GM18505 (cell line): ENCODE measurements at regions not wholly inside any gene's neighbourhood (a gene's known extent, or its start where the extent isn't known, plus 50 kb on each side); places are given as distances from the start of the nearest gene placed in this dataset.
"Not testable (repeated sequence)": the region's sequence is repeated elsewhere in the genome, so short reads cannot be mapped to it uniquely, and the experiment has no call there.

Experiments
- ATAC-seq: cut with Tn5 transposase; IDR thresholded peaks from one replicate; pipeline ENCODE4 v1.9.1; 2021; ENCODE audit not compliant: unreplicated experiment
- POLR2A ChIP-seq: IDR thresholded peaks from 4 replicates; pipeline ENCODE4 v1.6.1; 2011; ENCODE audit warnings: borderline replicate concordance; ENCODE audit not compliant: insufficient read depth, insufficient read length; ENCODE audit errors: extremely low read depth

GRCh38 chr4:126482311-126482710 lies 1150.4 kb upstream of the INTU start:
- no peak for TF ChIP-seq POLR2A
- no peak for ATAC-seq

- ATAC-seq = no peak
- no peak for TF ChIP-seq POLR2A
Measured at GRCh38 chr4:126486377-126486776, 1146.4 kb upstream of the INTU start.

- ATAC-seq = no peak
- no peak for TF ChIP-seq POLR2A
Measured at GRCh38 chr4:126489826-126490463, 1142.8 kb upstream of the INTU start.

- TF ChIP-seq POLR2A = no peak
- ATAC-seq = no peak
Measured at GRCh38 chr4:126495163-126495752, 1137.5 kb upstream of the INTU start.

- TF ChIP-seq POLR2A = no peak
- ATAC-seq = no peak
Measured at GRCh38 chr4:126512979-126513378, 1119.8 kb upstream of the INTU start.

GRCh38 chr4:126513596-126513995 lies 1119.2 kb upstream of the INTU start:
- no peak for ATAC-seq
- no peak for TF ChIP-seq POLR2A

GRCh38 chr4:126520731-126521130 lies 1112.0 kb upstream of the INTU start:
- no peak for TF ChIP-seq POLR2A
- no peak for ATAC-seq

GRCh38 chr4:126525400-126525799 lies 1107.4 kb upstream of the INTU start:
- ATAC-seq = not testable (repeated sequence)

GRCh38 chr4:126526335-126526734 lies 1106.4 kb upstream of the INTU start:
- no peak for TF ChIP-seq POLR2A
- ATAC-seq = no peak

GRCh38 chr4:126529997-126530396 lies 1102.8 kb upstream of the INTU start:
- no peak for TF ChIP-seq POLR2A
- no peak for ATAC-seq

- no peak for ATAC-seq
- TF ChIP-seq POLR2A = no peak
Measured at GRCh38 chr4:126530996-126531585, 1101.7 kb upstream of the INTU start.

GRCh38 chr4:126532527-126532926 lies 1100.2 kb upstream of the INTU start:
- no peak for ATAC-seq
- no peak for TF ChIP-seq POLR2A

GRCh38 chr4:126533146-126533805 lies 1099.5 kb upstream of the INTU start:
- ATAC-seq = no peak
- no peak for TF ChIP-seq POLR2A

- ATAC-seq = no peak
- TF ChIP-seq POLR2A = no peak
Measured at GRCh38 chr4:126539771-126540170, 1093.0 kb upstream of the INTU start.

GRCh38 chr4:126541820-126542219 lies 1090.9 kb upstream of the INTU start:
- ATAC-seq = no peak
- no peak for TF ChIP-seq POLR2A

- TF ChIP-seq POLR2A = no peak
- no peak for ATAC-seq
Measured at GRCh38 chr4:126544276-126544675, 1088.5 kb upstream of the INTU start.

- not testable (repeated sequence) for ATAC-seq
Measured at GRCh38 chr4:126546197-126546596, 1086.6 kb upstream of the INTU start.
